Neural cell (in vitro differentiated cells): ENCODE measurements at regions not wholly inside any gene's neighbourhood (a gene's known extent, or its start where the extent isn't known, plus 50 kb on each side); places are given as distances from the start of the nearest gene placed in this dataset.

Experiments
- EP300 ChIP-seq: fragments of 450-650 bp; conservative IDR thresholded peaks from 2 replicates; pipeline ENCODE4 v1.6.1; 2014; ENCODE audit warnings: antibody characterized with exemption, mild to moderate bottlenecking, moderate library complexity; ENCODE audit not compliant: poor library complexity, severe bottlenecking
- EZH2 ChIP-seq: fragments of 200-600, 300-800 bp; shearing (Covaris generic), sonication (generic); IDR thresholded peaks from 2 replicates; pipeline ENCODE4 v1.6.1; 2014; ENCODE audit warnings: antibody characterized with exemption, low read length, borderline replicate concordance, mild to moderate bottlenecking; ENCODE audit not compliant: insufficient read depth, poor library complexity, severe bottlenecking
- MXI1 ChIP-seq: fragments of 450-650 bp; conservative IDR thresholded peaks from 2 replicates; pipeline ENCODE4 v1.6.1; 2014; ENCODE audit warnings: antibody characterized with exemption, mild to moderate bottlenecking; ENCODE audit not compliant: poor library complexity, severe bottlenecking
- POLR2AphosphoS5 ChIP-seq: IDR thresholded peaks from 2 replicates; pipeline ENCODE4 v1.6.1; 2012
- RAD21 ChIP-seq: fragments of 450-650 bp; conservative IDR thresholded peaks from 2 replicates; pipeline ENCODE4 v1.6.1; 2014; ENCODE audit warnings: antibody characterized with exemption, mild to moderate bottlenecking, moderate library complexity
- SMC3 ChIP-seq: fragments of 450-650 bp; conservative IDR thresholded peaks from 2 replicates; pipeline ENCODE4 v1.6.1; 2014; ENCODE audit warnings: antibody characterized with exemption, mild to moderate bottlenecking, moderate library complexity; ENCODE audit not compliant: poor library complexity
- TAF1 ChIP-seq: IDR thresholded peaks from 2 replicates; pipeline ENCODE4 v1.6.1; 2012; ENCODE audit warnings: low read depth
- TF ChIP-seq, protein P1 (sequence below): fragments of 450-650 bp; IDR thresholded peaks from 2 replicates; pipeline ENCODE4 v1.5.1; 2014; ENCODE audit warnings: antibody characterized with exemption, mild to moderate bottlenecking, moderate library complexity; ENCODE audit not compliant: poor library complexity, severe bottlenecking
- TF ChIP-seq, protein P2 (sequence below): IDR thresholded peaks from 2 replicates; pipeline ENCODE4 v1.6.1; 2012; ENCODE audit warnings: borderline replicate concordance

DNA sequence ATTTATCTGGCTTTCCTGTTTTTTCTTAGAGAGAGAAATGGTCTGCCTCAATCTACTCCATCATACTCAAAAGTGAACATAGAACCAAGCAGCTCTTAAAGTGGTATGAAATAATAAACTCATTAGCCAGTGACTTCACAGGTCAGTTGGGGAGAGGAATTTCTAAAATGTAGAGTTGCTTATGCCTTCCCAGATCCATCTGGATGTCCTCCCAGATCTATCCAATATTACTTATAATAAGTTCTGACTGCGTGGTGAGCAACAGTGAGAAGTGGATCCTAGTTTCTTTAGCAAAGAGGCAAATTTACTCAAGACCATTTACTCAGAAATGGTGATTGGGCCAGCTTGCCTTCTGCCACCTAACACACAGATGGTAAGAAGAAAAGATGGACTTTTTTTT is 748.0 kb downstream of the PCDH18 start:
- TF ChIP-seq, protein P1, sequence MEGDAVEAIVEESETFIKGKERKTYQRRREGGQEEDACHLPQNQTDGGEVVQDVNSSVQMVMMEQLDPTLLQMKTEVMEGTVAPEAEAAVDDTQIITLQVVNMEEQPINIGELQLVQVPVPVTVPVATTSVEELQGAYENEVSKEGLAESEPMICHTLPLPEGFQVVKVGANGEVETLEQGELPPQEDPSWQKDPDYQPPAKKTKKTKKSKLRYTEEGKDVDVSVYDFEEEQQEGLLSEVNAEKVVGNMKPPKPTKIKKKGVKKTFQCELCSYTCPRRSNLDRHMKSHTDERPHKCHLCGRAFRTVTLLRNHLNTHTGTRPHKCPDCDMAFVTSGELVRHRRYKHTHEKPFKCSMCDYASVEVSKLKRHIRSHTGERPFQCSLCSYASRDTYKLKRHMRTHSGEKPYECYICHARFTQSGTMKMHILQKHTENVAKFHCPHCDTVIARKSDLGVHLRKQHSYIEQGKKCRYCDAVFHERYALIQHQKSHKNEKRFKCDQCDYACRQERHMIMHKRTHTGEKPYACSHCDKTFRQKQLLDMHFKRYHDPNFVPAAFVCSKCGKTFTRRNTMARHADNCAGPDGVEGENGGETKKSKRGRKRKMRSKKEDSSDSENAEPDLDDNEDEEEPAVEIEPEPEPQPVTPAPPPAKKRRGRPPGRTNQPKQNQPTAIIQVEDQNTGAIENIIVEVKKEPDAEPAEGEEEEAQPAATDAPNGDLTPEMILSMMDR = no peak
- TF ChIP-seq TAF1 = no peak
- no peak for TF ChIP-seq EZH2
- no peak for TF ChIP-seq POLR2AphosphoS5
- TF ChIP-seq RAD21 = no peak
- TF ChIP-seq, protein P2, sequence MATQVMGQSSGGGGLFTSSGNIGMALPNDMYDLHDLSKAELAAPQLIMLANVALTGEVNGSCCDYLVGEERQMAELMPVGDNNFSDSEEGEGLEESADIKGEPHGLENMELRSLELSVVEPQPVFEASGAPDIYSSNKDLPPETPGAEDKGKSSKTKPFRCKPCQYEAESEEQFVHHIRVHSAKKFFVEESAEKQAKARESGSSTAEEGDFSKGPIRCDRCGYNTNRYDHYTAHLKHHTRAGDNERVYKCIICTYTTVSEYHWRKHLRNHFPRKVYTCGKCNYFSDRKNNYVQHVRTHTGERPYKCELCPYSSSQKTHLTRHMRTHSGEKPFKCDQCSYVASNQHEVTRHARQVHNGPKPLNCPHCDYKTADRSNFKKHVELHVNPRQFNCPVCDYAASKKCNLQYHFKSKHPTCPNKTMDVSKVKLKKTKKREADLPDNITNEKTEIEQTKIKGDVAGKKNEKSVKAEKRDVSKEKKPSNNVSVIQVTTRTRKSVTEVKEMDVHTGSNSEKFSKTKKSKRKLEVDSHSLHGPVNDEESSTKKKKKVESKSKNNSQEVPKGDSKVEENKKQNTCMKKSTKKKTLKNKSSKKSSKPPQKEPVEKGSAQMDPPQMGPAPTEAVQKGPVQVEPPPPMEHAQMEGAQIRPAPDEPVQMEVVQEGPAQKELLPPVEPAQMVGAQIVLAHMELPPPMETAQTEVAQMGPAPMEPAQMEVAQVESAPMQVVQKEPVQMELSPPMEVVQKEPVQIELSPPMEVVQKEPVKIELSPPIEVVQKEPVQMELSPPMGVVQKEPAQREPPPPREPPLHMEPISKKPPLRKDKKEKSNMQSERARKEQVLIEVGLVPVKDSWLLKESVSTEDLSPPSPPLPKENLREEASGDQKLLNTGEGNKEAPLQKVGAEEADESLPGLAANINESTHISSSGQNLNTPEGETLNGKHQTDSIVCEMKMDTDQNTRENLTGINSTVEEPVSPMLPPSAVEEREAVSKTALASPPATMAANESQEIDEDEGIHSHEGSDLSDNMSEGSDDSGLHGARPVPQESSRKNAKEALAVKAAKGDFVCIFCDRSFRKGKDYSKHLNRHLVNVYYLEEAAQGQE = no peak
- TF ChIP-seq EP300 = no peak
- TF ChIP-seq SMC3 = no peak
- TF ChIP-seq MXI1 = no peak
